ENCODE measurements at regions not wholly inside any gene's neighbourhood (a gene's known extent, or its start where the extent isn't known, plus 50 kb on each side); places are given as distances from the start of the nearest gene placed in this dataset.
"Not testable (repeated sequence)": the region's sequence is repeated elsewhere in the genome, so short reads cannot be mapped to it uniquely, and the experiment has no call there.

DNA sequence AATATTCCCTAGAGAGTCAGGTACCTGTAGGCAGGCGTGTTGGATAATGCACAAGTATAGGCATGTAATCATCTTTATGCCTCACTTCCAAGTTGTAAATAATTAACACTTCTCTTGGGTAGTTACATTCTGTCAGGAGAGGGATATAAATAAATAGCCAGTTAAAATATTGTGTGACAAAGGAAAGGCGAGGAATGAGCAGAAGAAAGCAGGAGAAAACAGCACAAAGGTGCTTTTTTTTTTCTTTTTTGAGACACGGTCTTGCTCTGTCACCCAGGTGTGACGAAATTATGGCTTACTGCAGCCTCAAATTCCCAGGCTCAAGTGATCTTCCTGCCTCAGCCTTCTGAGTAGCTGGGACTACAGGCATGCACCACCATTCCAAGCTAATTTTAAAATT lies 99.2 kb upstream of the LYZL2 start:
- no peak for DNase-seq

DNA sequence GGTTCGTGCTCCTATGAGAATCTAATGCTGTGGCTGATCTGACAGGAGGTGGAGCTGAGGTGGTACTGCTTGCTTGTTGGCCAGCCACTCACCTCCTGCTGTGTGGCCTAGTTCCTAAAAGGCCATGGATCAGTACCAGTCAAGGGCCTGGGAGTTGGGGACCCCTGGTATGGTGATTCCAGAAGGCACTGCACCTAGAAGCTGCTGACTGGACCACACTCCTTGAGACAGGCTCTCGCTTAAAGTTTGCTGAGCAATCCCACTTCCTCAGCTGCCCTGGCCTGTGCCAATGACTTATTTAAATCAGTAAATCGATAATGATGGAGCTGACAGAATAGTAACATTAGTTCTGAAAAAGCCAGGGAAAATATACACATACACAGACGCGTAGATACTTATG lies 98.6 kb upstream of the LYZL2 start:
- DNase-seq = no peak

DNA sequence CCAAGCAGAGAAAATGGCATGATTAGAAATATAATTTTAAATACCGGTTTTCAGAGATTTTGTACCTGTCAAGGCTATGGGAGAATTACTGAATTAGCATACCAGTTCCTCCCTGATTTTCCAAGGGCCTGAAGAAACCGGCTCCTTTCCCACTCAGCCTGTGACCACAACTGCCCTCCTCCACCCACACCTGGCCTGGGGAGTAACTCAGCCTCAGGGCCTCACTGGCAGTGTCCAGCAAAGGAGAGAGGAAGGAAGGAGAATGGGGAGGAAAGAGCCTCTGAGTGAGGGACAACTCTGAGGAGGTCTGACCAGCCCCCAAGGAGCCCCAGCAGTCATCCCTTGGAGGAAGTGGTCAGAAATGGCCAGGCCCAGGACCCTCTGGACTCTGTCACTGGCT lies 98.0 kb upstream of the LYZL2 start:
- no peak for DNase-seq

GRCh38 chr10:30726783-30727414 lies 97.3 kb upstream of the LYZL2 start:
- DNase-seq = peak; percentile 79

DNA sequence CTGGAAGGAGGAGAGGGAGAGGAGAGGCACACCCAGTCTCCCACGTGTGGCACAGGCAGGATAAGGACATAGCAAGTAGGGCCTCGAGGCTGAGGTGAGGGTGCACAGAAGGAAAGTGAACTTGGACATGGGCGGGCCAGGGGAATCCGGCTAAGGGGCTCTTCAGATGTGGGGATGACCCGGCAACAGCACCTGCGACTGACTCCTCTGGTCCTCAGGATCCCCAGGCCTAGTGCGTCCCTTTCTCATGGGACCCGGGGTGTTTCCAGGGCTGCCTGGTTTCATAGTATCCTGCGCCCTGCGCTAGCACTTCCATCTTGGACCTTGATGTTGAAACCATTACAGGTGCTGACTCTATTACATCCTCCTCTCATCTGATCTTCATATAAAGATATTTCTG lies 96.1 kb upstream of the LYZL2 start:
- DNase-seq = no peak

GRCh38 chr10:30724296-30724695 lies 94.7 kb upstream of the LYZL2 start:
- no peak for DNase-seq

DNA sequence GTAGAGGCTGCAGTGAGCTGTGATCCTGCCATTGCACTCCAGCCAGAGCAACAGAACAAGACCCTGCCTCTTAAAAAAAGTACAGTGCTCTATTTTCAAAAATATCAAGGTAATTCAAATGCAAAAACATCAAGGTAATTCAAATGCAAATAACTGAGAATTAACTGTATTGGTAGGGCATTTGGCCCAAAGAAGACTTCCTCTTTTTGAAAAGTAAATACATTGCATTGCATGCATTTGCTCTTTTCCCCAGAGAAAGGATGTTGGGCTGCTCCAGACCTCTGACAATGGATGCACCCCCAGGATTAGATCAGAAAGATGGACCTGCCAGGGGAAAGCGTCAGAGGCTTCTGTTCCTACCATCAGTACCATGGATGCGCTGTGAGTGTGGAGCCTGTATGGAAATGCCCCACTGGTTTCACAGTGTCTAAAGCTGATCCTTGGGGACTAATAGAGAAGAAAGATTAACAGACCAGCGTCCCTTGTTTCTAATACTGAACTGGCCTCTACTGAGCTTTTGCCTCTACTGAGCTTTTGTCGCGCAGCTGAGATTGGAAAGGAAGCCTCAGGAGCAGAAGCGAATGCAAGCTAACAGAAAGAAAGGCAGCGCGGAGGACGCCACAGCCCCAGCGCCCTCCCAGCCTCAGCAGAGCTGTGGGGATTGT lies 93.5 kb upstream of the LYZL2 start:
- DNase-seq = no peak

DNA sequence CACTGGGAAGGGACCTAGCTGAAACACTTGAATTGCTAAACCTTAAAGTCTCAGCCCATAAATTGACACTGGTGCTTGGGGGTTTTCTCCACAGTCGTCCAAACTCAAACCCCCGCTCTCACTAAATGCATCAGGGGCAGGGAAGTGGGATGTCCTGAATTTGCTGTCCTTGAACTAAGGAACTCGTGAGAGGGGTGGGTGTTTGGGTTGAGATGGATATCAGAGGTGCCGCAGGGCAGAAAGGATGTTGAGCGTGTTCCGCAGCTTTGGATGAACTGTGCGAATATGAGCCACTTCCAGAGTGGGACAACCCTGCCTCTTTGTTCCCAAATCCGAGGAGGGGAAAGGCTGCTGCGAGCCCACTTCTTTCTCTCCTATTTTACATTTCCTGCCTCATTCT lies 90.3 kb upstream of the LYZL2 start:
- no peak for DNase-seq

DNA sequence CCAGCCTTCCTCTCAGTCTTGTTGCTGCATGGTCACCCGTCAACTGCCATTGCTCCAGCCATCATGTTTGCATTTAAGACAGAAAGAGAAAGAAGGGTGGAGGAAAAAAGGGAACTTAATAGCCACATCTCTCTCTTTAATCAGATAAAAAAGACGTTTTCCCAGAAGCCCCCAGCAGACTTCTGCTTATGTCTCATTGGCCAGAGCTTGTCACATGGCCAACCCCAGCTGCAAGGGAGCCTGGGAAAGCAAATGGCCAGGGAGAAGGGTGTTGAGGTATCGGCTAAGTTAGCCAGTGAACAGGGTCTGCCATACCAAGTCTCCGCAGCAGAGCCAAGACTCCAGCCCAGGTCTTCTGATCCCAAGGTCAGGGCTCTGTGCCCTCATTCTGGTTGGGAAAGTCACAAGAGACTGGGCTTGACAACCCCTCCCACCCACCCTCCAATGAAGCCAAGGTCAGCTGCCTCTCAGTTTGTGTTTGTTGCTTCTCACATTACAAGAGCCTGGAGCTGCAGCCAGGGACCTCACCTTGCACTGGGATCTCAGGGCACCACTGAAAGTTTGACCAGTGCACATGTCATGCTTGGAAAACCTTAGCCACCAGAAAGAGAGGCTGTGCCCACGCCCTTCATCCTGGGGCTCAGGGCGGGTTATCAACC lies 80.3 kb upstream of the LYZL2 start:
- no peak for DNase-seq

DNA sequence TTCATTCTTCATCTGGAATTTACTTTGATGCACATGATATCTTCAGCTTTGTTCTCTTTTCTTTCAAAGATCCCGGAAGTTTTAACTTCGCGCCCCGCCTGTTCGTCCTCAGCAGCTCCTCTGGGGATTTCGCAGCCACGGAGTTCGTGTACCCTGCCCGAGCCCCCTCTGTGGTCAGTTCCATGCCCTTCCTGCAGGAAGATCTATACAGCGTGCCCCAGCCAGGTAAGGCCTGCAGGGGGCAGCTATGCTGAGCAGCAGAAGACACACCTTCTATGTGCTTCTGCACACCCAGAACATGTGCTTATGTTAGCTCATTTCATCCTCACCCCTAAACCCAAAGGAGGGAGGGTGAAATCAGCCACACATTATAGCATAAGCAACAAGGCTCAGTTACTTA lies 79.7 kb upstream of the LYZL2 start:
- no peak for DNase-seq

- DNase-seq = no peak
These were observed 78.7 kb upstream of the LYZL2 start for GRCh38 chr10:30708234-30708633.

GRCh38 chr10:30706189-30706588 lies 76.6 kb upstream of the LYZL2 start:
- not testable (repeated sequence) for DNase-seq

- no peak for DNase-seq
These were observed 76.1 kb upstream of the LYZL2 start for GRCh38 chr10:30705625-30706149.

DNA sequence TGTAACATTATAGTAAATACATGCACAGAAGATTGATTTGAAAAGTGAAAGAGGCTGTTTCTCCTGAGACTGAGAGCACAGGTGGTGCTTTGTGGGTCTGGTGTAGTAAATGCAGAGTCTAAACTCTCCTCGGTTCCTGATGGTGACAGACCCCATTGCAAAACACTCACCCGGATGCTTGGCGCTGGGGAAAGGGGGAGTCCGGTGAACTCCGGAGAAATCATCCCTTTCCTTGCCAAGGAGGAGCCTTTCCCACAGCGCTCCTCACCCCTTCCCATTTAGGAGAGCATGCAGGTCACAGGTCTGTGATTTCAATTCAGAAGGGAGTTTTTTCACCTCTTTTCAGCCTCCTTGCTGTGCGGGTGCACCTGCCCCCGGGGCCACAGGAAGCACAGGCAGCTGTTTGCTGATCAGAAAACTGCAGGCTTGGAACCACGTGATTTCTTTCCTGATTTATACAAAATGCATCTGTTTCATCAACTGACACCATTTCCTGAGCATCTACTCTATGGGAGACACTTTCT lies 75.6 kb upstream of the LYZL2 start:
- peak; percentile 42 for DNase-seq

GRCh38 chr10:30704601-30705100 lies 75.1 kb upstream of the LYZL2 start:
- DNase-seq = peak; percentile 55

DNA sequence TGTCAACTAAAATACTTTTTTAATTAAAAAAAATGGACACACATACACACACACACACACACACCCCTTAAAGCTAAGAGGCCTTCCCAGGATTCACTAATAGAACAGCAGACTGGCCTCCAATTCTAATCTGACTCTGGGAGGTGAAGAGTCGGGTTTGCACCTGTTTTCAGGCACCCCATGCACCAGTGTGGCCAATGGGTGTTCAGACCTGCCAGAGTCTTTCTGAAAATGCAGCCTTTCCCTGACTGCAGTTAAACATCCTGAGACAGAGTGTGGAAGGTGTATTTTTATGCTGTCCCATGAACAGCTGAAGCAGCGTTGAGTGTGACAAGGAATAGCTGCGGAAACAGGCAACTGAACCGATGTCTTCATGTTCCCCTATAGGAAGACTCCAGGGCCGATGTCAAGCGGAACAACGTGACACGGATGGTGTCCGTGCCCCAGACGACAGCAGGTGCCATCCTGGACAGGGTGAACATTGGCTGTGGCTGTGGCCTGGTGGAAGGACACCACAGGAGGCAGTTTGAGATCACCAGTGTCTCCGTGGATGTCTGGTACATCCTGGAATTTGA lies 74.6 kb upstream of the LYZL2 start:
- DNase-seq = no peak

DNA sequence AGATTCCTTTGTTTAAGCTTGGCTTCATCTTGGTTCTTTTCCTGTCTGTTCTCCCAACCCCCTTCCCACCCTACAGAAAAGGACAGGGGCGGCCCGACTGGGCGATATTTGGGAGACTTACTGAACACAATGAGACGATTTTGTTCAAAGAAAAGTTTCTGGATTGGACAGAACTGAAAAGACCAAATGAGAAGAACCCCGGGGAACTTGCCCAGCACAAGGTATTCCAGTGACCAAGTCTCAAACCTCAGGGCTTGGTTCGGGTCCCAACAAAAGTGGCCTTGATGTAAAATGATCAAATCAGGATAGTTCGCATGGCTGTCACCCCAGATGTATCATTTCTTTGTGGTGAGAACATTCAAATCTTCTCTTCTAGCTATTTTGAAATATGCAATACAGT lies 73.9 kb upstream of the LYZL2 start:
- not testable (repeated sequence) for DNase-seq

DNA sequence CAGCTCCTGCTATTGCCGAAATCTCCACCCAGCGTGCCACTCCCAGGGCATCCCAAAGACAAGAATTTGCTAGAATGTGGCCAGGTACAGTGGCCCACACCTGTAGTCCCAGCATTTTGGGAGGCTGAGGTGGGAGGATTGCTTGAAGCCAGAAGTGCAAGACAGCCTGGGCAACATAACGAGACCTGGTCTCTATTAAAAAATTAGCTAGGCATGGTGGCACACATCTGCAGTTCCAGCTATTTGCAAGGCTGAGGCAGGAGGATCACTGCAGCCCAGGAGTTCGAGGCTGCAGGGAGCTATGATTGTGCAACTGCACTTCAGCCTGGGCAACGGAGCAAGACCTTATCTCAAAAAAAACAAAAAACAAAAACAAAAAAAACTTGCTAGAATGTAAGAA lies 73.3 kb upstream of the LYZL2 start:
- DNase-seq = no peak

GRCh38 chr10:30701451-30702173 lies 72.1 kb upstream of the LYZL2 start:
- peak; percentile 74 for DNase-seq

DNA sequence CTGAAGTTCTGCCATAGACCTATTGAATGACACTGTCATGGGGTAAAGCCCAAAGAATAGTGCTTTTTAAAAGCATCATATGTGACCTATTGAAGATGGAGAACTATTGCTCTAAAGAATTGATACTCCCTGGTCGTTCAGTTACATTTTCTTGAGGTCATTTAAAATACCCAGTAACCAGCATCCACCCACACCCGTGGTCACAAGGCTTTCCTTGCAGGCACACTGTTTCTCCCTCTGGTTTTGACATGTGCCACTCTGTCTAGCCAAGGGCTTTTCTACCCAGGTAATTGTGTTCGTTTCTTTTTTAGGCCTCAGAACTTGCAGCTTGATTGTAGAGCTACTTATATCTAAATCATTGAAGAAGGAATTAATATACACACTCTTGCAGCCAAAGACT lies 68.3 kb upstream of the LYZL2 start:
- DNase-seq = no peak

- DNase-seq = not testable (repeated sequence)
These were observed 67.7 kb upstream of the LYZL2 start for GRCh38 chr10:30697221-30697620.

DNA sequence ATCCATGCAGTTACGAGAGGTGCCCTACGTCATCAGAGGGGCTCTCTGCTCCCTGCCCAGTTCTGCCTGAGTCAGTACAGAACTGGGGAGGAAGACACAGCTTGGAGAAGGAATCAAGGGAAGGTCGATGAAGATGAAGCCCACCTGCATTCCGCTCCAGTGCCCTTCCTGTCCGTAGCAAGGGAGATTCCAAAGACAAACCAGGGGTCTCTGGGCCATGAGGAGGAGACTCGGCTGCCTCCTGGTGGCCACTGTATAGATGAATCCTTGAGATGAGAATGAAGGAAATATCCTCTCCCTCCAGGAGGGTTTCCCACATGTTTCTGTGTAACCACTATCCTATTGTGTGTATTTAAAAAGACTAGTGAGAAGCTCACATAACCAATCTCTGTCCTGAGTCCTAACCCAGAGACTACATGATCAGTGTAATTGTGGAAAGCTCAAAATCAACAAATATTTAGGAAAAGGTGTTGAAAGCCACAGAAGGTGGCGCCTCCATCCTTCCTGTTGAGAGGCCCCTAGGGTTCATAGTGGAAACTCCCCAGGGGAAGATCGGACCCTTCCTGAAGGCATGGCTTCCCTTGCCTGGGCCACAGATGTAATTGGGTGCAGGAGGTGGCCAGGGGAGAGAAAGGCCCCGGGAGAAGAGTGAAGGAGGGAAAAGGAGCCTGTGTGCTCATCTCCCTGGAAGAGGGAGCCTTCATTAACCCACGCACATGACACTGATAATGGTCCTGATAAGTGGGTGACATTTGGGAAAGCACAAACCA lies 67.0 kb upstream of the LYZL2 start:
- not testable (repeated sequence) for DNase-seq
